HEK293 (cell line): ENCODE measurements at regions not wholly inside any gene's neighbourhood (a gene's known extent, or its start where the extent isn't known, plus 50 kb on each side); places are given as distances from the start of the nearest gene placed in this dataset.

ENCODE experiments used
- CTCF ChIA-PET: fragments of 350-600 bp; formaldehyde crosslinking; extraction: SDS; loops from one replicate; lab custom pipeline; 2021; ENCODE audit warnings: antibody characterized with exemption; lab: Yijun Ruan, JAX
- POLR2A ChIA-PET: fragments of 300-600 bp; formaldehyde crosslinking; extraction: SDS; loops from one replicate; lab custom pipeline; 2020; ENCODE audit warnings: antibody characterized with exemption, inconsistent platforms; lab: Yijun Ruan, JAX
- H3K27ac ChIP-seq: fragments of 200-500 bp; sonication (Bioruptor generic); 2 replicates; pipeline ENCODE4 v1.5.1; 2014; ENCODE audit warnings: low read depth, low read length, control low read depth, inconsistent platforms; ENCODE audit errors: extremely low read depth
- H3K36me3 ChIP-seq, 2 experiments: fragments of 200-500 bp in 1 of 2; sonication (Bioruptor generic) in 1 of 2; 1 replicate in 1 of 2; 2 replicates in 1 of 2; pipeline ENCODE4 v1.5.1; 2014 to 2017; ENCODE audit warnings: inconsistent platforms in 2 of 2, low read length in 2 of 2; ENCODE audit not compliant: control insufficient read depth in 2 of 2, insufficient read depth in 1 of 2
- H3K4me1 ChIP-seq: fragments of 200-500 bp; sonication (Bioruptor generic); 2 replicates; pipeline ENCODE4 v1.5.1; 2014; ENCODE audit warnings: mild to moderate bottlenecking, low read length, inconsistent platforms; ENCODE audit not compliant: control insufficient read depth, insufficient read depth
- H3K4me3 ChIP-seq: 2 replicates; pipeline ENCODE4 v1.5.1; 2011; ENCODE audit warnings: low read depth, mild to moderate bottlenecking, control low read depth, low read length, moderate library complexity
- H3K9me3 ChIP-seq: fragments of 200-500 bp; sonication (Bioruptor generic); 2 replicates; pipeline ENCODE4 v1.5.1; 2014; ENCODE audit warnings: low read depth, low read length, inconsistent platforms; ENCODE audit not compliant: control insufficient read depth, insufficient read depth
- GLI2 ChIP-seq: fragments of 450-650 bp; formaldehyde crosslinking; IDR thresholded peaks from 2 replicates; pipeline ENCODE4; 2017; ENCODE audit warnings: missing biosample characterization, missing genetic modification characterization, low read depth, borderline replicate concordance
- GLIS1 ChIP-seq: fragments of 450-650 bp; formaldehyde crosslinking; IDR thresholded peaks from 2 replicates; pipeline ENCODE4 v1.5.1; 2016; ENCODE audit warnings: missing biosample characterization, missing genetic modification characterization
- IKZF3 ChIP-seq: fragments of 450-650 bp; IDR thresholded peaks from 2 replicates; pipeline ENCODE4 v1.5.0; 2018; ENCODE audit warnings: missing biosample characterization, mild to moderate bottlenecking, missing genetic modification characterization, moderate library complexity
- MYNN ChIP-seq: fragments of 450-650 bp; formaldehyde crosslinking; IDR thresholded peaks from 2 replicates; pipeline ENCODE4 v1.5.1; 2016; ENCODE audit warnings: missing biosample characterization, missing genetic modification characterization, borderline replicate concordance
- ZBTB48 ChIP-seq: fragments of 450-650 bp; formaldehyde crosslinking; IDR thresholded peaks from 2 replicates; pipeline ENCODE4 v1.5.1; 2016; ENCODE audit warnings: missing biosample characterization, missing genetic modification characterization
- ZBTB8A ChIP-seq: fragments of 450-650 bp; formaldehyde crosslinking; IDR thresholded peaks from 2 replicates; pipeline ENCODE4 v1.5.1; 2016; ENCODE audit warnings: missing biosample characterization, missing genetic modification characterization
- ZFP41 ChIP-seq: fragments of 450-650 bp; formaldehyde crosslinking; IDR thresholded peaks from 2 replicates; pipeline ENCODE4 v1.5.1; 2016; ENCODE audit warnings: missing biosample characterization, missing genetic modification characterization, borderline replicate concordance
- ZNF114 ChIP-seq: fragments of 450-650 bp; formaldehyde crosslinking; IDR thresholded peaks from 2 replicates; pipeline ENCODE4 v1.5.0; 2017; ENCODE audit warnings: missing biosample characterization, missing genetic modification characterization
- ZNF132 ChIP-seq: fragments of 450-650 bp; formaldehyde crosslinking; IDR thresholded peaks from 2 replicates; pipeline ENCODE4 v1.5.1; 2017; ENCODE audit warnings: missing biosample characterization, missing genetic modification characterization, borderline replicate concordance
- ZNF18 ChIP-seq: fragments of 450-650 bp; formaldehyde crosslinking; IDR thresholded peaks from 2 replicates; pipeline ENCODE4 v1.5.1; 2016; ENCODE audit warnings: missing biosample characterization, missing genetic modification characterization
- ZNF2 ChIP-seq: fragments of 450-650 bp; formaldehyde crosslinking; IDR thresholded peaks from 2 replicates; pipeline ENCODE4 v1.5.1; 2016; ENCODE audit warnings: missing biosample characterization, missing genetic modification characterization
- ZNF280C ChIP-seq: fragments of 450-650 bp; formaldehyde crosslinking; IDR thresholded peaks from 2 replicates; pipeline ENCODE4 v1.5.1; 2016; ENCODE audit warnings: missing biosample characterization, missing genetic modification characterization
- ZNF341 ChIP-seq: fragments of 450-650 bp; formaldehyde crosslinking; IDR thresholded peaks from 2 replicates; pipeline ENCODE4; 2016; ENCODE audit warnings: low read depth, missing biosample characterization, missing genetic modification characterization
- ZNF48 ChIP-seq: fragments of 450-650 bp; formaldehyde crosslinking; IDR thresholded peaks from 2 replicates; pipeline ENCODE4 v1.5.1; 2016; ENCODE audit warnings: missing biosample characterization, missing genetic modification characterization
- ZNF513 ChIP-seq: fragments of 450-650 bp; IDR thresholded peaks from 2 replicates; pipeline ENCODE4 v1.5.1; 2018; ENCODE audit warnings: missing biosample characterization, missing genetic modification characterization
- ZNF514 ChIP-seq: fragments of 450-650 bp; formaldehyde crosslinking; IDR thresholded peaks from 2 replicates; pipeline ENCODE4 v1.5.1; 2016; ENCODE audit warnings: missing biosample characterization, missing genetic modification characterization
- ZNF549 ChIP-seq: fragments of 450-650 bp; IDR thresholded peaks from 2 replicates; pipeline ENCODE4 v1.5.1; 2018; ENCODE audit warnings: missing biosample characterization, missing genetic modification characterization, mild to moderate bottlenecking, inconsistent platforms, moderate library complexity
- ZNF624 ChIP-seq: fragments of 450-650 bp; formaldehyde crosslinking; IDR thresholded peaks from 2 replicates; pipeline ENCODE4 v1.5.1; 2017; ENCODE audit warnings: missing biosample characterization, missing genetic modification characterization
- ZNF704 ChIP-seq: fragments of 450-650 bp; formaldehyde crosslinking; IDR thresholded peaks from 2 replicates; pipeline ENCODE4 v1.5.1; 2016; ENCODE audit warnings: missing biosample characterization, missing genetic modification characterization
- ZNF777 ChIP-seq: fragments of 450-650 bp; formaldehyde crosslinking; IDR thresholded peaks from 2 replicates; pipeline ENCODE4 v1.5.1; 2017; ENCODE audit warnings: missing biosample characterization, missing genetic modification characterization, borderline replicate concordance
- ZXDB ChIP-seq: fragments of 450-650 bp; formaldehyde crosslinking; IDR thresholded peaks from 2 replicates; pipeline ENCODE4 v1.5.1; 2016; ENCODE audit warnings: missing biosample characterization, missing genetic modification characterization

GRCh38 chr12:124110372-124110883, 137.4 kb downstream of the ZNF664 start (continued):
- TF ChIP-seq ZNF549 (tag by site-specific recombination) (no peak), ZXDB (tag by site-specific recombination) (no peak), ZNF114 (tag by site-specific recombination) (no peak), GLIS1 (tag by site-specific recombination) (no peak), ZFP41 (tag by site-specific recombination) (no peak), ZNF513 (no peak), MYNN (tag by site-specific recombination) (no peak), ZBTB48 (no peak), ZNF777 (no peak)
- TF ChIP-seq, all 188 proteins: peak for 0

GRCh38 chr12:124111006-124111405, 138.0 kb downstream of the ZNF664 start:
- H3K9me3 ChIP-seq: no peaks in the 10 kb centered on the region
- no peaks in the 10 kb centered on the region for H3K36me3 ChIP-seq
- no peak overlapping the region for H3K4me3 ChIP-seq
- no peak overlapping the region for H3K27ac ChIP-seq
- ChIA-PET CTCF (no interaction called here), POLR2A (no interaction called here)
- TF ChIP-seq ZNF2 (no peak), ZNF48 (tag by site-specific recombination) (no peak), GLI2 (tag by site-specific recombination) (no peak), ZNF18 (no peak)
- H3K4me1 ChIP-seq: no peaks in the 10 kb centered on the region

- Histone ChIP-seq H3K4me1 (no peaks in the 10 kb centered on the region), H3K9me3 (no peaks in the 10 kb centered on the region), H3K27ac (no peak overlapping the region), H3K36me3 (no peaks in the 10 kb centered on the region), H3K4me3 (no peak overlapping the region)
- CTCF ChIA-PET: no interaction called here
- TF ChIP-seq ZNF514 (tag by site-specific recombination): no peak
- no peak for TF ChIP-seq ZBTB8A (tag by site-specific recombination)
- TF ChIP-seq ZNF704: no peak
- no peak for TF ChIP-seq IKZF3 (tag by site-specific recombination)
- no peak for TF ChIP-seq ZNF341 (tag by site-specific recombination)
- no peak for TF ChIP-seq ZNF132 (tag by site-specific recombination)
- TF ChIP-seq ZNF280C: no peak
- TF ChIP-seq ZNF624: no peak
- POLR2A ChIA-PET: no interaction called here
These were observed 141.3 kb downstream of the ZNF664 start for GRCh38 chr12:124114316-124114715.
